GM19468 (cell line): ENCODE measurements at regions not wholly inside any gene's neighbourhood (a gene's known extent, or its start where the extent isn't known, plus 50 kb on each side); places are given as distances from the start of the nearest gene placed in this dataset.
"Not testable (repeated sequence)": the region's sequence is repeated elsewhere in the genome, so short reads cannot be mapped to it uniquely, and the experiment has no call there.

Experiments used
- ATAC-seq: cut with Tn5 transposase; IDR thresholded peaks from one replicate; pipeline ENCODE4 v1.9.1; 2021; ENCODE audit warnings: mild to moderate bottlenecking, moderate library complexity, moderate number of reproducible peaks; ENCODE audit not compliant: unreplicated experiment; ENCODE audit errors: extremely low read depth

- ATAC-seq, result peak; percentile 43
These were observed 463.5 kb upstream of the RGMB start for GRCh38 chr5:98309785-98310598.

- ATAC-seq, result no peak
These were observed 459.2 kb upstream of the RGMB start for GRCh38 chr5:98314292-98314691.

GRCh38 chr5:98318386-98318785 is 455.1 kb upstream of the RGMB start:
- no peak for ATAC-seq

GRCh38 chr5:98319299-98320011 is 454.0 kb upstream of the RGMB start:
- no peak for ATAC-seq

- no peak for ATAC-seq
These were observed 453.1 kb upstream of the RGMB start for GRCh38 chr5:98320343-98320742.

GRCh38 chr5:98321361-98321760 is 452.1 kb upstream of the RGMB start:
- ATAC-seq, result no peak

GRCh38 chr5:98325187-98325586 is 448.3 kb upstream of the RGMB start:
- ATAC-seq, result not testable (repeated sequence)

- ATAC-seq, result no peak
These were observed 445.4 kb upstream of the RGMB start for GRCh38 chr5:98328015-98328414.

- ATAC-seq, result no peak
These were observed 442.6 kb upstream of the RGMB start for GRCh38 chr5:98330871-98331270.

GRCh38 chr5:98333921-98334320 is 439.5 kb upstream of the RGMB start:
- no peak for ATAC-seq

GRCh38 chr5:98334946-98335345 is 438.5 kb upstream of the RGMB start:
- ATAC-seq, result no peak

- no peak for ATAC-seq
These were observed 434.2 kb upstream of the RGMB start for GRCh38 chr5:98339141-98339848.

- no peak for ATAC-seq
These were observed 432.1 kb upstream of the RGMB start for GRCh38 chr5:98341038-98342032.

- ATAC-seq, result not testable (repeated sequence)
These were observed 430.4 kb upstream of the RGMB start for GRCh38 chr5:98342958-98343660.

- no peak for ATAC-seq
These were observed 424.0 kb upstream of the RGMB start for GRCh38 chr5:98349251-98349989.

GRCh38 chr5:98349990-98350365 is 423.5 kb upstream of the RGMB start:
- no peak for ATAC-seq

- no peak for ATAC-seq
These were observed 418.5 kb upstream of the RGMB start for GRCh38 chr5:98354922-98355321.

- ATAC-seq, result no peak
These were observed 412.9 kb upstream of the RGMB start for GRCh38 chr5:98360548-98360947.

GRCh38 chr5:98363157-98363556 is 410.3 kb upstream of the RGMB start:
- no peak for ATAC-seq
